Testis (tissue), 2 donors: ENCODE measurements at regions not wholly inside any gene's neighbourhood (a gene's known extent, or its start where the extent isn't known, plus 50 kb on each side); places are given as distances from the start of the nearest gene placed in this dataset.

ENCODE experiments used
- DNase-seq: peaks from one replicate; pipeline ENCODE4 v3.0.0-alpha.2; 2019
- H3K27ac ChIP-seq, 2 donors: fragments of 200-600 bp; sonication (generic); one replicate each; pipeline ENCODE4 v1.5.1; 2019
- H3K27me3 ChIP-seq: fragments of 200-600 bp; sonication (generic); one replicate; pipeline ENCODE4 v1.5.1; 2019
- H3K36me3 ChIP-seq: fragments of 200-600 bp; sonication (generic); one replicate; pipeline ENCODE4 v1.5.1; 2017; ENCODE audit warnings: low read depth; ENCODE audit errors: missing control alignments
- H3K4me1 ChIP-seq: fragments of 200-600 bp; sonication (generic); one replicate; pipeline ENCODE4 v1.5.1; 2019
- H3K4me3 ChIP-seq, 2 donors: fragments of 200-600 bp; sonication (generic); one replicate each; pipeline ENCODE4 v1.5.1; 2017 to 2019
- H3K9me3 ChIP-seq: fragments of 200-600 bp; sonication (generic); one replicate; pipeline ENCODE4 v1.5.1; 2017
- POLR2A ChIP-seq: fragments of 450-650 bp; IDR thresholded peaks from one replicate; pipeline ENCODE4 v1.6.1; 2017; ENCODE audit warnings: antibody characterized with exemption, mild to moderate bottlenecking, moderate library complexity
- WGBS, 2 donors: methylation state at CpG; one replicate each; pipeline ENCODE4 v1.1.5; 2018; 5-methylcytosine and 5-hydroxymethylcytosine counted together
- intact Hi-C: fragments of 100-400 bp; cut with DNase I; formaldehyde crosslinking; loops from one replicate; pipeline ENCODE4 v1.15.1; 2023; ENCODE audit warnings: low total_unique reads
- TF ChIP-seq, protein P1 (sequence below), 3 experiments: fragments of 450-650 bp in 2 of 3; fragments of 200-600 bp in 1 of 3; sonication (generic) in 1 of 3; IDR thresholded peaks; one replicate each; pipeline ENCODE4 v1.5.1; 2016 to 2019; ENCODE audit warnings: antibody characterized with exemption in 3 of 3, mild to moderate bottlenecking in 2 of 3, moderate library complexity in 1 of 3

GRCh38 chr5:105945203-105945972 lies 1725.3 kb downstream of the EFNA5 start:
- Histone ChIP-seq H3K9me3 (no peaks in the 10 kb centered on the region), H3K27ac (no peak overlapping the region), H3K4me3 (no peak overlapping the region), H3K4me1 (no peaks in the 10 kb centered on the region), H3K36me3 (no peaks in the 10 kb centered on the region), H3K27me3 (no peaks in the 10 kb centered on the region)
- WGBS, 2 donors, result 90 to 93% methylated on average over 4 of the region's 4 CpGs
- no peak for DNase-seq
- intact Hi-C loops, result no loop called here
- TF ChIP-seq, protein P1, sequence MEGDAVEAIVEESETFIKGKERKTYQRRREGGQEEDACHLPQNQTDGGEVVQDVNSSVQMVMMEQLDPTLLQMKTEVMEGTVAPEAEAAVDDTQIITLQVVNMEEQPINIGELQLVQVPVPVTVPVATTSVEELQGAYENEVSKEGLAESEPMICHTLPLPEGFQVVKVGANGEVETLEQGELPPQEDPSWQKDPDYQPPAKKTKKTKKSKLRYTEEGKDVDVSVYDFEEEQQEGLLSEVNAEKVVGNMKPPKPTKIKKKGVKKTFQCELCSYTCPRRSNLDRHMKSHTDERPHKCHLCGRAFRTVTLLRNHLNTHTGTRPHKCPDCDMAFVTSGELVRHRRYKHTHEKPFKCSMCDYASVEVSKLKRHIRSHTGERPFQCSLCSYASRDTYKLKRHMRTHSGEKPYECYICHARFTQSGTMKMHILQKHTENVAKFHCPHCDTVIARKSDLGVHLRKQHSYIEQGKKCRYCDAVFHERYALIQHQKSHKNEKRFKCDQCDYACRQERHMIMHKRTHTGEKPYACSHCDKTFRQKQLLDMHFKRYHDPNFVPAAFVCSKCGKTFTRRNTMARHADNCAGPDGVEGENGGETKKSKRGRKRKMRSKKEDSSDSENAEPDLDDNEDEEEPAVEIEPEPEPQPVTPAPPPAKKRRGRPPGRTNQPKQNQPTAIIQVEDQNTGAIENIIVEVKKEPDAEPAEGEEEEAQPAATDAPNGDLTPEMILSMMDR (IDR thresholded peaks at IDR 0.05), result no peak
- no peak for TF ChIP-seq POLR2A

GRCh38 chr5:105940181-105940580 lies 1730.6 kb downstream of the EFNA5 start:
- intact Hi-C loops, result no loop called here
- no peak for TF ChIP-seq POLR2A
- TF ChIP-seq, protein P1 (IDR thresholded peaks at IDR 0.05), result no peak
- Histone ChIP-seq H3K9me3 (no peaks in the 10 kb centered on the region), H3K4me3 (no peak overlapping the region), H3K4me1 (no peaks in the 10 kb centered on the region), H3K36me3 (no peaks in the 10 kb centered on the region), H3K27me3 (no peaks in the 10 kb centered on the region), H3K27ac (no peak overlapping the region)
- DNase-seq, result no peak

- no peak for DNase-seq
- TF ChIP-seq, protein P1 (IDR thresholded peaks at IDR 0.05), result no peak
- no peak for TF ChIP-seq POLR2A
Observed at GRCh38 chr5:105934171-105934570, 1736.6 kb downstream of the EFNA5 start.

GRCh38 chr5:105931881-105932421 lies 1738.8 kb downstream of the EFNA5 start:
- DNase-seq, result no peak
- intact Hi-C loops, result no loop called here
- Histone ChIP-seq H3K27me3 (no peaks in the 10 kb centered on the region), H3K27ac (no peak overlapping the region), H3K4me3 (no peak overlapping the region), H3K9me3 (no peaks in the 10 kb centered on the region), H3K36me3 (no peaks in the 10 kb centered on the region), H3K4me1 (no peaks in the 10 kb centered on the region)
- WGBS, 2 donors, result 55 to 56% methylated on average over 2 of the region's 2 CpGs
- TF ChIP-seq, protein P1 (IDR thresholded peaks at IDR 0.05), result no peak
- no peak for TF ChIP-seq POLR2A

More at GRCh38 chr5:105934171-105934570, 1736.6 kb downstream of the EFNA5 start:
- intact Hi-C loops, result no loop called here
- H3K36me3 ChIP-seq, result no peaks in the 10 kb centered on the region
- H3K27me3 ChIP-seq, result no peaks in the 10 kb centered on the region
- H3K27ac ChIP-seq, result no peak overlapping the region
- H3K9me3 ChIP-seq, result no peaks in the 10 kb centered on the region
- H3K4me3 ChIP-seq, result no peak overlapping the region
- no peaks in the 10 kb centered on the region for H3K4me1 ChIP-seq

DNA sequence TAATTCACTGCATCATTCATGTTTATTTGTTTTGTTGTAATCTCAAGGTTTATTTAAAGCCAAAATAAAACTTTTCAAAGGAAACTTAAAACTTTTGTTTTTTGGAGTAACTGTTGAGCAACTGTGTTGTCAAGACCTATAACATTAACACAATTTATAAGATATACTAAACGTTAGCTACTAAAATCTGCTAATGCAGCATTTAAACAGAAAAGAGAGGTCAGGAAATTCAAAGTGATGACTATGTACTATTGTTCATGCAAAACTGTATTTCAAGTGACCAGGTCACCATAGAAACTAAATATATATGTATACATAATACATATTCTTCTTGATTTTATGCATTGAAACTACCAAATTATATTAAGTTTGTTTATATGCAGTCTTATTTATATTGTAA lies 1740.9 kb downstream of the EFNA5 start:
- H3K27me3 ChIP-seq, result no peaks in the 10 kb centered on the region
- H3K36me3 ChIP-seq, result no peaks in the 10 kb centered on the region
- TF ChIP-seq POLR2A, result no peak
- TF ChIP-seq, protein P1 (IDR thresholded peaks at IDR 0.05), result no peak
- intact Hi-C loops, result no loop called here
- 79 to 86% methylated on average over 1 of the region's 1 CpG for WGBS, 2 donors
- H3K9me3 ChIP-seq, result no peaks in the 10 kb centered on the region
- no peak overlapping the region for H3K27ac ChIP-seq
- no peak for DNase-seq
- H3K4me3 ChIP-seq, result no peak overlapping the region
- no peaks in the 10 kb centered on the region for H3K4me1 ChIP-seq
